GM04503 (cell line): ENCODE measurements at regions not wholly inside any gene's neighbourhood (a gene's known extent, or its start where the extent isn't known, plus 50 kb on each side); places are given as distances from the start of the nearest gene placed in this dataset.
A peak's percentile ranks its signal among the peaks of the same experiment; 100 is the strongest.
"Not testable (repeated sequence)": the region's sequence is repeated elsewhere in the genome, so short reads cannot be mapped to it uniquely, and the experiment has no call there.

Experiments
- DNase-seq: peaks from one replicate; pipeline ENCODE4 v3.0.0-alpha.2; 2012; ENCODE audit warnings: low read depth

GRCh38 chr1:198934426-198934825 lies 295.6 kb downstream of the PTPRC start:
- DNase-seq: no peak

DNA sequence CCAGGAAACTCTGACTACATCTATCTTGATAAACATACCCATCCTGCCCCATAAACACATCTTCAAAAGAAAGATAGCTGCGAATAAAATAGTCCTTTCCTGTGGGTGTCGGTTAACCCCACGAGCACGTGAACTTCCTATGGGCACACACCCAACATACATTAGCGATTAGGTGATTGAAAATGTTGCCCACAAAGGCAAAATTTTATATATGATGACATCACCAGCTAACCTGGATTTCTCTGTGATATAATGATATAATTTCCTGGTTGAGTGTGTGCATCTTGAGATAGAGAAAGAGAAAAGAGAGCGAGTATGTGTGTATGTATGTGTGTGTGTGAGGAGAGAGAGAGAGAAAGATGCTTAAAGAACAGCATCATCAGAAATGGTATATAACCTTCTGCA lies 296.1 kb downstream of the PTPRC start:
- DNase-seq: no peak

- no peak for DNase-seq
Measured at GRCh38 chr1:198935306-198935921, 296.6 kb downstream of the PTPRC start.

DNA sequence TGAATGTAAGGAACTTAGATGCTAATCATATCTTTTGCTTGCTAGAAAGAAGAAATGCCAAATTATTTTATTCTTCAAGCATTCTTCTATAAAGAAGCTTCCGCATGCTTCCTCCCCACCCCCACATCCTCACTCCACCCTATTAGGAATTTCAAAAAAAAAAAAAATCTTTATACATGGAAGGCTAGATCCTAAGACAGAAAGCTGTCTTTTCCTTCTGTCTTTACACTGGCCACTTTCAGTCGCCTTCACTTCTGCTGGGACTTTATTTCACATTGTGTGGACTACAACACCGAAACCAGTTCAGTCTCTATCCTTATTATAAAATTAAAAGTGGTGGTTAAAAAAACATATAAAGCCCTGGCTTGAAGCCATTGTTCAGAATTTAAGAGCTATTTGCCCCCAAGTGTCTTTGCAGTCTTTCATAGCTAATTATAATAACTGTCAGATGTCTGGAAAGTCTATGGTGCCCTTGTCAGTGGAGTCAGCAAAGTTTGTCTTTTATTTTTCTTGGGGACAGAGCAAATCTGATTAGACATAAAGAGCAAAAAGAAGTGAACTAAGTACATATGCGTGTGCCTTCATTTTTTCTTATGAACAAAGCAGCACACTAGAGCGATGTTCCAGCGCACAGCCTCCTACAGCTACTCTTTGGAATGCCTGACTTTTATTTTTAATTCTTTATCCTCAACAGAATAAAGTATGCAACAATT lies 297.7 kb downstream of the PTPRC start:
- DNase-seq: no peak

DNA sequence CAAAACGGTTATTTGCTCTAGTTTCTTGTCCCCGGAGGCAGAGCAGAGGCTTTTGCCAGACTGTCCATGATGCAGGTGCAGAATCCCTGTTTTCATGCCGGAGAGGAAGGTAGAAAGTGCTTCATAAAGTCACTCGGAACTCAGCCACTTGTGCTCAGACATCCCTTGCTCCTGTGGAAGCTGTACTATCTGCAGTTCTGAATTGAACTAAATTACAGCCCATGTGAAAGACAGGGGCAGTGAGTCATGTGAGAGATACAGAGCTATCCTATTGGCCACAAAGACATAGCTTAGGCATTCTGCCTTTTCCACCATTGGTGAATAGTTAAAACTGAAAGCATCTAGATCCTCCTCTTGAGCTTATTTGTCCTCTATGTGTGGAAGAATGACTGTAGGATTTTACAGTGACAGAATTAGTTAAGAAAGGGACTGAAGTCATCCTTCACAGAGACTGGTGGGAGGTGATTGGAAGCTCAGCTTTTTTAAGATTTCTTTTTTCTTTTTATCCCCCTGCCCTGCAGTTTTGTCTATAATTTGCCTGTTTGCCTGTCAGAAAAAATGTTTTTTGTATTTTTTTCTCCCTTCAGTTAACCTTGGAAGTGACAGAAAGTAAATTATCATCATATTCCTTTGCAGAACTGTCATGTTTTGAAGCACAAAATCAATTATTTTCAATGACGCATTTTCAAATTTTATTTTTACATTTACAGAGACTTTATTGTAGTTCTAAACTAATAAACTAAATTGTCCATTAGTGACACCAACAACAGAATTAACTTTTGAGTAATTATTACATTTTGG lies 298.6 kb downstream of the PTPRC start:
- DNase-seq: peak; percentile 85

DNA sequence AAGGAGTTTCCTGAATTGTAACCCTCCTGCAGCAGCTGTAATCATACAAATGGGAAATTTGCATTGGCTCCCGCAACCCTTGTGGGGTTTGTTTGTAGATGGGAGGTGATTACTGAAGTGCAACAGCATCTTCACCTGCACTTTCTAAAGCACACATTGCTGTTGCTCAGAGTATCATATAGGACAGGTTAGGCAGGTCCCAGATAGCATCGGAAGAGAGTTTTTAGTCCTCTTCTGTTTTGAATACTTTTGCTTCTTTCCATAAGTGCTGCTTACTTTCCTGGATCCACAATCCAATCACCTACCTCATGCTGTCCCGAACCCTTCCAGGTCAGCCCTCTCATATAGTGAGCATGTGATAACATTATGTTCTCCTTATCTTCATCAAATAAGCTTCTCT lies 300.4 kb downstream of the PTPRC start:
- DNase-seq: no peak

GRCh38 chr1:198939956-198940355 lies 301.1 kb downstream of the PTPRC start:
- DNase-seq: no peak

GRCh38 chr1:198942466-198942865 lies 303.6 kb downstream of the PTPRC start:
- DNase-seq: no peak

- no peak for DNase-seq
Measured at GRCh38 chr1:198943484-198944187, 304.8 kb downstream of the PTPRC start.

DNA sequence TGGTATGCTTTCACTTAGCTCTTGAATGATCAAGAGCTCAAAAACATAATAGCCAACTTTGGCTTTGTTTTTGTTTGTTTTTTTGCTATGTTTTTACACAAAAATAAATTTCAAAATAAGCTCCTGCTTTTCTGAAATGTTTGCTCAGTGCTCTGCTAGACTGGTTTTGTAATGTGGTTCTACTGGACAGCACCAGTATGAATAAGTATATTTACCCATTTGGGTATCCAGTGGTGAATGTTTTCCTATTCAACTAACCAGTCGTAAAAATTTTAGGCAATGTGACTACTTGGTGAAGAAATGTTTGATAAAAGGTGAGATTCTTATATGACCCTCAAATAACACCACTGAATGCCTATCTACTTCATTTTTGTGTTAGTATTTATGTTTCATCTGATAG lies 308.6 kb downstream of the PTPRC start:
- no peak for DNase-seq

DNA sequence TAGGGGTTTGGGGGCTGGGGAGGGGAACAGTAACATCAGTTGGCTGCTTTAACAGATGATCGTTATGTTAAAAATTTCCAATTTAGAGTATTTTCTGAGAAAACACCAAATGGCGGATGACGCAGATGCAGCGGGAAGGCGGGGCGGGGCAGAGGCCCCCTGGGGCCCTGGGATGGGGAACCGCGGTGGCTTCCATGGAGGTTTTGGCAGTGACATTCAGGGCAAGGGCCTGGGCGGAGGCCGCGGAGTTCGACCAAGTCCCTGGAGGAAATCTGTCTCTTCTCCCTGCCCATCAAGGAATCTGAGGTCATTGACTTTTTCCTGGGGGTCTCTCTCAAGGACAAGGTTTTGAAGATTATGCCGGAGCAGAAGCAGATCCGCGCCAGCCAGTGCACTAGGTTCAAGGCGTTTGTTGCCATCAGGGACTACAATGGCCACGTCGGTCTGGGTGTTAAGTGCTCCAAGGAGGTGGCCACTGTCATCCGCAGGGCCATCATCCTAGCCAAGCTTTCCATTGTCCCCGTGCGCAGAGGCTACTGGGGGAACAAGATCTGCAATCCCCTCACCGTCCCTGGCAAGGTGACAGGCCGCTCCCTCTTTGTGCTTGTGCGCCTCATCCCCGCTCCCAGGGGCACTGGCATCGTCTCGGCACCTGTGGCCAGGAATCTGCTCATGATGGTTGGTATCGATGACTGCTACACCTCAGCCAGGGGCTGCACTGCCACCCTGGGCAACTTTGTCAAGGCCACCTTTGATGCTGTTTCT lies 310.2 kb downstream of the PTPRC start:
- DNase-seq: no peak

GRCh38 chr1:198950036-198950435 lies 311.2 kb downstream of the PTPRC start:
- no peak for DNase-seq

DNA sequence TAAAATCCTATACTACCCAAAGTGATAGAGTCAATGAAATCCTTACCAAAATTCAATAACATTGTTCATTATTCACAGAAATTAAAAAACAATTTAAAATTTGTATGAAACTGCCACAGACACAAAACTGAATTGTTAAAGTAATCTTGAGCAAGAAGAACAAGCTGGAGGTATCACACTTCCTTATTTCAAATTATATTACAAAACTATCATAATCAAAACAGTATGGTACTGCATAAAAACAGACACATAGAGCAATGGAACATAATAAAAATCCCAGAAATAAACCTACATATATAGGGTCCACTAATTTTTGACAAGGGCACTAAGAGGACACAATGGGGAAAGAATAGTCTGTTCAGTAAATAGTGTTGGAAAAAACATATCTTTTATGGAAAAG lies 316.2 kb downstream of the PTPRC start:
- no peak for DNase-seq

DNA sequence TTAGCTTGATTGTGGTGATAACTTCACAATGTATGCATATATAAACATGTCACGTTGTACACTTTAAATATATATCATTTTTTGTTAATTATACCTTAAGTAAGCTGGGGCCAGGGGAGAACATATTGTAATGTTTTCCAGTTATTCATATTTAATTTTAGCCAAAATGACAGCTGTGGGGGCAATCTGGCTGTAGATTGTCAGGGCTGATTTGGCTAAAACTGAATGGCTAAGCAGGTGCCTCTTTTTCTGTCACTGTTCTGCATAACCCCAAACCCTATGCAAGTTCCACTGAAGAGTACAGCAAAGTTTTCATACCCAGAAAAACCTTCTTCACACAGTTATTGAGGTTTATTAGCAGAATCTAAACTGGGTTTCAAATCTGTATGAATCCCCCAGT lies 318.2 kb downstream of the PTPRC start:
- no peak for DNase-seq

DNA sequence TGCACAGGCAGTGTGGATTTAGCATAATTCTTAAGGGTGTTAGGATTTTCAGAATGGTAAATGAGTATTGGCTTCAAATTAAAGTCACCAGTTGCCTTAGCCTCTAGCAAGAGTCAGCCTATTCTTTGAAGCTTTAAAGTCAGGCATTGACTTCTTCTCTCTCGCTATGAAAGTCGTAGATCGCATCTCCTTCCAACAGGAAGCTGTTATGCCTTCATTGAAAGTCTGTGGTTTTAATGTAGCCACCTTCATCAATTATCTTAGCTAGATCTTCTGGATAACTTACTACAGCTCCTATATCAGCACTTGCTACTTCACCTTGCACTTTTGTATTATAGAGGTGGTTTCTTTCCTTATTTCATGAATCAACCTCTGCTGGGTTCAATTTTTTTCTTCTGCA lies 320.2 kb downstream of the PTPRC start:
- no peak for DNase-seq

DNA sequence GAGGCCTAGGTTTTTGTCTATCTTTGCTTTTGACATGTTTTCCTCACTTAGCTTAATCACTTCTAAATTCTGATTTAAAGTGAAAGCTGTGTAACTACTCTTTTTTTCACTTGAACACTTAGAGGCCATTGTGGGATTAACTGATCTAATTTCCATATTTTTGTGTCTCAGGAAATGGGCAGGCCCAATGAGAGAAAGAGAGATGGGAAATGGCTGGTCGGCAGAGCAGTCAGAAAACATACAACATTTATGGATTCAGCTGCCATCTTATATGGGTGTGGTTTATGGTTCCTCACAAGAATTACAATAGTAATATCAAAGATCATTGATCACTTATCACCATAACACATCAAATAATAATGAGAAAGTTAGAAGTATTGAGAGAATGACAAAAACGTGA lies 320.8 kb downstream of the PTPRC start:
- DNase-seq: no peak

DNA sequence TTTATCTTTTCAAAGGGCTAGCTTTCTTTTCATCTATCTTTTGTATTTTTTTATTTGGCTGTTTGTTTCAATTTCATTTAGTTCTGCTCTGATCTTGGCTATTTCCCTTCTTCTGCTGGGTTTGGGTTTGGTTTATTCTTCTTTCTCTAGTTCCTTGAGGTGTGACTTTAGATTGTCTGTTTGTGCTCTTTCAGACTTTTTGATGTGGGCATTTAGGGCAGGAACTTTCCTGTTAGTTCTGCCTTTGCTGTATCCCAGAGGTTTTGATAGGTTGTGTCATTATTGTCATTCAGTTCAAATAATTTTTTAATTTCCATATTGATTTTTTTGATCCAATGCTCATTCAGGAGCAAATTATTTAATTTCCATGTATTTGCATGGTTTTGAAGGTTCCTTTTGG lies 325.0 kb downstream of the PTPRC start:
- DNase-seq: not testable (repeated sequence)

GRCh38 chr1:198966519-198966918 lies 327.7 kb downstream of the PTPRC start:
- DNase-seq: no peak

DNA sequence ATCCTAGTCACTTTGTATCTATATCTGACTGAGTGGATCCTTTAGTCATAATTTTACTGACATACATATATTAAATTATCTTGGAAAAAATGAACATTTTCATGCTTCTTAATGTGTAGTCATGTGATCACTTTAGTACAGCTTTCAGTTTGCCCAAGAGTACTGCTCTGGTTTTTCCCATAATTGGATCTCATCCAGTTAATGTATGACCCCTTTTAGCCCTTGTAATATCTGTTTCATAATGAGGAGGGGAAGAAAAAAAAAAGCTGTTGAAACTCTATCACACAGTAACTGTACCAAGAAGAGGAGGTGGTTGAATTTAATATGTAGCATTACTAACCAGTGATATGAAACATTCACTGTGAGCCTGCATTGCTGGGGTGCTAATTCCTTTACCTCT lies 328.7 kb downstream of the PTPRC start:
- DNase-seq: no peak

GRCh38 chr1:198968866-198969265 lies 330.0 kb downstream of the PTPRC start:
- no peak for DNase-seq

DNA sequence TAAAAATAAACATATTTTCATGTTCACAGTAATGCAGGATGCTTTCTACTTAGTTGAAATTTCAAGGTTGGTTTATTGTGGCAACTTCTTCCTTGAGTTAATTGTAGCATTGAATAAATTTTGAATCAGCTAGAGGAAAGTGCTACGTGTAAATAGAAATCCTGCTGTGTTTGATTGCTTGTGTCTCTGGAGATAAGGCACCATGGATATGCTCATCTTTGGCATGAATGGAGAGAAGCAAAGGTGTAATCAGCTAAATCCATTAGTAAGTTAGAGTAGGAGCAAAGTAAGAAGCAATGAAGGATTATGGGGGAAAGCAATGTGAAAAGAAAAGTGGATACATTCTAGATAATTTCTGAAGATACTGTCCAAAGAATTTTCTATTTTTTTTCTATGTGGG lies 331.1 kb downstream of the PTPRC start:
- DNase-seq: no peak

DNA sequence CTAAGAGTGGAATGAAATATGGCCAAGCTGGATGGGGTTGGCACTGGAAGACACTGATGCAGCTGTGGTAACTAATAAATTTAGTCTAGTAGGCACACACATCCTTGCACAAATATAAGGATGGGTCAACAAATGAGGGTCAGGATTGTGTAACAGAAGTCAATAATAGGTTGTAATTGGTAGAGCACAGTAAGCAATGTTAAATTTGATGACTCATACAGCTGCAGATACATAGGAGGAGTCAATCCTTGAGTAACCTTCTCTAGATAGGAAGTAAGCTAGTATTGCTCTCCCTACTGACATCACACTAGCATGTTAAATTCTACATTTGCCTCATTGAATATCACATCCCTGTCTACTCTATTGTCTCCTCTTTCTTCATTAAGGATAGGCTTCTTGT lies 332.1 kb downstream of the PTPRC start:
- DNase-seq: no peak
